HEK293T (cell line): ENCODE measurements at regions not wholly inside any gene's neighbourhood (a gene's known extent, or its start where the extent isn't known, plus 50 kb on each side); places are given as distances from the start of the nearest gene placed in this dataset.

ENCODE experiments used
- CTCF ChIA-PET: fragments of 350-600 bp; formaldehyde crosslinking; extraction: SDS; loops from one replicate; lab custom pipeline; 2021; ENCODE audit warnings: antibody characterized with exemption, inconsistent platforms; lab: Yijun Ruan, JAX
- POLR2A ChIA-PET: fragments of 350-600 bp; formaldehyde crosslinking; extraction: SDS; loops from one replicate; lab custom pipeline; 2020; ENCODE audit warnings: antibody characterized with exemption, inconsistent platforms; lab: Yijun Ruan, JAX
- DNase-seq: peaks from one replicate; pipeline ENCODE4 v3.0.0; 2012; ENCODE audit warnings: mixed read lengths; ENCODE audit errors: extremely low spot score
- ARNT ChIP-seq: fragments of 450-650 bp; IDR thresholded peaks from 2 replicates; pipeline ENCODE4 v1.6.1; 2017; ENCODE audit warnings: mild to moderate bottlenecking
- BHLHE40 ChIP-seq: fragments of 450-650 bp; IDR thresholded peaks from 2 replicates; pipeline ENCODE4 v1.6.1; 2016; ENCODE audit warnings: mild to moderate bottlenecking, moderate library complexity, borderline replicate concordance
- CTBP1 ChIP-seq: fragments of 450-650 bp; IDR thresholded peaks from 2 replicates; pipeline ENCODE4 v1.6.1; 2016; ENCODE audit warnings: borderline replicate concordance
- ELF4 ChIP-seq: fragments of 450-650 bp; IDR thresholded peaks from 2 replicates; pipeline ENCODE4 v1.6.1; 2017; ENCODE audit warnings: antibody characterized with exemption
- FOXA1 ChIP-seq: fragments of 450-650 bp; IDR thresholded peaks from 2 replicates; pipeline ENCODE4 v1.6.1; 2016; ENCODE audit warnings: mild to moderate bottlenecking
- FOXK2 ChIP-seq: fragments of 450-650 bp; IDR thresholded peaks from 2 replicates; pipeline ENCODE4 v1.6.1; 2016; ENCODE audit warnings: mild to moderate bottlenecking
- FOXM1 ChIP-seq: fragments of 450-650 bp; IDR thresholded peaks from 2 replicates; pipeline ENCODE4 v1.6.1; 2017; ENCODE audit warnings: mild to moderate bottlenecking, borderline replicate concordance
- HDGF ChIP-seq: fragments of 450-650 bp; IDR thresholded peaks from 2 replicates; pipeline ENCODE4 v1.6.1; 2017; ENCODE audit warnings: antibody characterized with exemption, borderline replicate concordance
- L3MBTL2 ChIP-seq: fragments of 450-650 bp; conservative IDR thresholded peaks from 2 replicates; pipeline ENCODE4 v1.6.1; 2016; ENCODE audit warnings: mild to moderate bottlenecking
- LEF1 ChIP-seq: fragments of 450-650 bp; IDR thresholded peaks from 2 replicates; pipeline ENCODE4 v1.6.1; 2017; ENCODE audit warnings: mild to moderate bottlenecking, borderline replicate concordance
- NFRKB ChIP-seq: fragments of 450-650 bp; IDR thresholded peaks from 2 replicates; pipeline ENCODE4 v1.6.1; 2016; ENCODE audit warnings: mild to moderate bottlenecking, moderate library complexity
- PKNOX1 ChIP-seq: fragments of 450-650 bp; IDR thresholded peaks from 2 replicates; pipeline ENCODE4 v1.6.1; 2016
- SP1 ChIP-seq: fragments of 450-650 bp; IDR thresholded peaks from 2 replicates; pipeline ENCODE4 v1.6.1; 2017
- SUZ12 ChIP-seq: fragments of 450-650 bp; IDR thresholded peaks from 2 replicates; pipeline ENCODE4 v1.6.1; 2016; ENCODE audit warnings: mild to moderate bottlenecking
- TARDBP ChIP-seq: fragments of 450-650 bp; IDR thresholded peaks from 2 replicates; pipeline ENCODE4 v1.6.1; 2016
- ZNF384 ChIP-seq: fragments of 450-650 bp; IDR thresholded peaks from 2 replicates; pipeline ENCODE4 v1.6.1; 2016

GRCh38 chr5:155129513-155129880 is 115.9 kb downstream of the KIF4B start:
- POLR2A ChIA-PET, result no interaction called here
- no peak for DNase-seq
- CTCF ChIA-PET, result no interaction called here

GRCh38 chr5:155134130-155134529 is 120.6 kb downstream of the KIF4B start:
- no peak for TF ChIP-seq FOXK2
- ChIA-PET CTCF (no interaction called here), POLR2A (no interaction called here)
- no peak for DNase-seq

More at GRCh38 chr5:155129513-155129880, 115.9 kb downstream of the KIF4B start:
- TF ChIP-seq HDGF (no peak), ARNT (no peak)

DNA sequence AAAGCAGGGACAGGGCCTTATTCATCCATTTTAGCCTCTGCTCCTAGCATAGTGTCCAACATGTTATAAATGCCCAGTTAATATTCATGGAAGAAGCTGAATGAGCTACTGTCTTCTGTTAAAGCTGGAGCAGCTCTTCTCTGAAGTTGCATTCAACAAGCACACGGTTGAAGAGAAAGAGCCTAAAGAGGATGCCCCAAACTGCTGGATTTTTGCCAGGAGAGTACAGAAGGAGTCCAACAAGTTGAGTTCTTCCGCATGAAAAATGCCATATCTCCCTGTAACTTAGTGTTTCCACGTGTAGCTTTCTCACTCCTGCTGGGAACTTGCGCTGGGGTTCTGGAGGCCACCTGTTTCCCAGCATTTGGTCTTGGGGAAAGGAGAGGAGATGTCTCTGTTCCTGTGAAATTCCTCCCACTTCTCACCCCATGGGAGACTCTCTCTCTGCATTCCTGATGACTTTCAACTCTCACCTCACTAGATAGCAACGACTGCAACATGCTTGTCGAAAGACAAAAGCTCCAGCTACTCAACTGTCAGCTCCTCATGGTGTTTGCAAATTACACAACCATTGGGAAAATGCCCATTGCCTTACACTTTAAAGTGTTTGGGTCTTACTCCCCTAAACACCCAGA is 122.8 kb downstream of the KIF4B start:
- ChIA-PET POLR2A (no interaction called here), CTCF (no interaction called here)
- no peak for TF ChIP-seq FOXA1
- TF ChIP-seq FOXK2, result no peak
- no peak for TF ChIP-seq ELF4
- TF ChIP-seq PKNOX1, result no peak
- no peak for DNase-seq

GRCh38 chr5:155137683-155138082 is 124.1 kb downstream of the KIF4B start:
- TF ChIP-seq PKNOX1, result no peak
- TF ChIP-seq BHLHE40, result no peak
- no peak for TF ChIP-seq L3MBTL2
- TF ChIP-seq HDGF, result no peak
- TF ChIP-seq ELF4, result no peak
- CTCF ChIA-PET, result no interaction called here

DNA sequence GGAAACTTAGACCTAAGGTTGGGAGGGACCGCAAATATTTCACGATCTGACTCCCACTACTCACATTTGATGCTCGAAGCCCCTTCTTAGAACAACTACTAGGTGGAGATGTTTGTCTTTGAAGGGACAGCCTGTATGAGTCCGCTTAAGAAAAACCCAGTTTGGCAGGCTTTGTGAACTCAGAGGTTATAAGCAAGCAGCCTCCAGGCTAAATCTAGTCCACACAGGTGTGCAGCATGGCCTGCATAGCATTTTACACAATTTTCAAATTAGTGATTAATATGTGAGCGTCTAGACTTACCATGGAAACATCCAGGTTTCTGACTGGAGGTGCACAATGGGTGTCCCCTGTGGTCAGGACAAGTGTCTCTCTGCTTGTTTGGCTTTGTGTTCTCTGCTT is 127.1 kb downstream of the KIF4B start:
- CTCF ChIA-PET, result interaction anchor here (1.0 kb wide), 1 partner anchor 10 kb away, joined by 7 read pairs; no protein-coding TSS in a partner anchor
- POLR2A ChIA-PET, result no interaction called here
- DNase-seq, result no peak
- no peak for TF ChIP-seq PKNOX1
- TF ChIP-seq FOXK2, result no peak
- TF ChIP-seq ZNF384, result no peak
- TF ChIP-seq CTBP1, result no peak
- no peak for TF ChIP-seq L3MBTL2
- no peak for TF ChIP-seq HDGF
- no peak for TF ChIP-seq TARDBP
- no peak for TF ChIP-seq LEF1
- TF ChIP-seq FOXA1, result no peak
- no peak for TF ChIP-seq NFRKB
- TF ChIP-seq BHLHE40, result no peak
- no peak for TF ChIP-seq ARNT
- no peak for TF ChIP-seq SUZ12
- TF ChIP-seq FOXM1, result no peak
- TF ChIP-seq SP1, result no peak
- TF ChIP-seq ELF4, result no peak

More at GRCh38 chr5:155137683-155138082, 124.1 kb downstream of the KIF4B start:
- DNase-seq, result no peak
- POLR2A ChIA-PET, result no interaction called here

DNA sequence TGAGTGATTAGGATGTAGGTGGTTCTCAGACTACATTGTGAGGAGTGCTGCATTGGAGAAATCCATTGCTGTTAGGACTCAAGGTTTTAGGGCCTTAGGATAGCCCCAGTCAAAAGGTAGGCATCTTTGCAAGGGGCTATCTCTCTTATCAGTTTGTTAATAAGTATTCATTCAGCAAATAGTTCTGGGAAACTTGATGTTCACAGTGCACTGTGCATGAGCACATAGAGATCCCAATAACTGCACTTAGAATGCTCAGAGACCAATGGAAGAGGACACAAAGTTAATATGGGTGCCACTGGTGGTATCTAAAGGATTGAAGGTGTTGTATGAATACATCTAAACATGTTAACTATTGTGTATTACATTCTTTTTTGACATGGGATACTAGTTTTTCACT is 131.4 kb downstream of the KIF4B start:
- DNase-seq, result no peak
- CTCF ChIA-PET, result no interaction called here
- TF ChIP-seq ELF4, result no peak
- TF ChIP-seq FOXM1, result no peak
- TF ChIP-seq NFRKB, result no peak
- no peak for TF ChIP-seq ZNF384
- TF ChIP-seq ARNT, result no peak
- TF ChIP-seq PKNOX1, result no peak
- TF ChIP-seq SP1, result no peak
- TF ChIP-seq SUZ12, result no peak
- TF ChIP-seq BHLHE40, result no peak
- no peak for TF ChIP-seq FOXK2
- POLR2A ChIA-PET, result no interaction called here

GRCh38 chr5:155147222-155147621 is 133.7 kb downstream of the KIF4B start:
- ChIA-PET POLR2A (no interaction called here), CTCF (no interaction called here)
- no peak for DNase-seq

More at GRCh38 chr5:155147222-155147621, 133.7 kb downstream of the KIF4B start:
- no peak for TF ChIP-seq CTBP1
- no peak for TF ChIP-seq HDGF
- no peak for TF ChIP-seq L3MBTL2
- no peak for TF ChIP-seq ELF4
- no peak for TF ChIP-seq LEF1
- no peak for TF ChIP-seq FOXK2
- no peak for TF ChIP-seq ARNT
- TF ChIP-seq SP1, result no peak
